Fibroblast of skin of back (primary cell): ENCODE measurements at regions not wholly inside any gene's neighbourhood (a gene's known extent, or its start where the extent isn't known, plus 50 kb on each side); places are given as distances from the start of the nearest gene placed in this dataset.
"Not testable (repeated sequence)": the region's sequence is repeated elsewhere in the genome, so short reads cannot be mapped to it uniquely, and the experiment has no call there.

ENCODE experiments used
- DNase-seq: peaks from one replicate; pipeline ENCODE4 v3.0.0-alpha.2; 2013

GRCh38 chr9:78871452-78872331 lies 574.8 kb downstream of the PSAT1 start:
- peak; percentile 96 for DNase-seq

- peak; percentile 72 for DNase-seq
These were observed 577.1 kb downstream of the PSAT1 start for GRCh38 chr9:78874061-78874460.

- DNase-seq = peak; percentile 69
These were observed 582.6 kb downstream of the PSAT1 start for GRCh38 chr9:78879324-78880100.

- DNase-seq = no peak
These were observed 584.4 kb downstream of the PSAT1 start for GRCh38 chr9:78881295-78881694.

- no peak for DNase-seq
These were observed 585.6 kb downstream of the PSAT1 start for GRCh38 chr9:78882481-78882880.

GRCh38 chr9:78884611-78885150 lies 587.8 kb downstream of the PSAT1 start:
- peak; percentile 30 for DNase-seq

GRCh38 chr9:78892182-78892581 lies 595.3 kb downstream of the PSAT1 start:
- no peak for DNase-seq

GRCh38 chr9:78892769-78893168 lies 595.8 kb downstream of the PSAT1 start:
- DNase-seq = no peak

- DNase-seq = peak; percentile 33
These were observed 597.0 kb downstream of the PSAT1 start for GRCh38 chr9:78893774-78894401.

GRCh38 chr9:78896479-78896878 lies 599.6 kb downstream of the PSAT1 start:
- no peak for DNase-seq

- DNase-seq = peak; percentile 61
These were observed 601.3 kb downstream of the PSAT1 start for GRCh38 chr9:78898234-78898633.

- DNase-seq = no peak
These were observed 602.1 kb downstream of the PSAT1 start for GRCh38 chr9:78899006-78899405.

- peak; percentile 19 for DNase-seq
These were observed 603.6 kb downstream of the PSAT1 start for GRCh38 chr9:78900500-78900899.

GRCh38 chr9:78902051-78902450 lies 605.1 kb downstream of the PSAT1 start:
- no peak for DNase-seq

- DNase-seq = no peak
These were observed 606.7 kb downstream of the PSAT1 start for GRCh38 chr9:78903581-78903980.

- no peak for DNase-seq
These were observed 607.8 kb downstream of the PSAT1 start for GRCh38 chr9:78904686-78905085.

- no peak for DNase-seq
These were observed 608.5 kb downstream of the PSAT1 start for GRCh38 chr9:78905387-78905786.

GRCh38 chr9:78905986-78906755 lies 609.2 kb downstream of the PSAT1 start:
- no peak for DNase-seq

GRCh38 chr9:78909566-78909965 lies 612.6 kb downstream of the PSAT1 start:
- DNase-seq = peak; percentile 75

GRCh38 chr9:78916884-78917283 lies 620.0 kb downstream of the PSAT1 start:
- not testable (repeated sequence) for DNase-seq

GRCh38 chr9:78918976-78919375 lies 622.1 kb downstream of the PSAT1 start:
- no peak for DNase-seq

- DNase-seq = no peak
These were observed 622.8 kb downstream of the PSAT1 start for GRCh38 chr9:78919701-78920100.
